IPS-11a (cell line): ENCODE measurements at regions not wholly inside any gene's neighbourhood (a gene's known extent, or its start where the extent isn't known, plus 50 kb on each side); places are given as distances from the start of the nearest gene placed in this dataset.

Experiments
- H3K4me3 ChIP-seq: one replicate; pipeline ENCODE4 v1.5.1; 2013; ENCODE audit warnings: low read depth, low read length, control low read depth

- no peak overlapping the region for H3K4me3 ChIP-seq
These were observed 221.4 kb upstream of the RREB1 start for GRCh38 chr6:6886171-6886885.

- H3K4me3 ChIP-seq = no peak overlapping the region
These were observed 220.9 kb upstream of the RREB1 start for GRCh38 chr6:6886886-6887285.

- no peak overlapping the region for H3K4me3 ChIP-seq
These were observed 218.2 kb upstream of the RREB1 start for GRCh38 chr6:6889601-6890000.

GRCh38 chr6:6890400-6890858, 217.3 kb upstream of the RREB1 start:
- H3K4me3 ChIP-seq = no peak overlapping the region

GRCh38 chr6:6891125-6891721, 216.5 kb upstream of the RREB1 start:
- H3K4me3 ChIP-seq = no peak overlapping the region

- no peak overlapping the region for H3K4me3 ChIP-seq
These were observed 215.8 kb upstream of the RREB1 start for GRCh38 chr6:6891949-6892461.

GRCh38 chr6:6892744-6893583, 214.8 kb upstream of the RREB1 start:
- H3K4me3 ChIP-seq = no peak overlapping the region

- no peak overlapping the region for H3K4me3 ChIP-seq
These were observed 214.1 kb upstream of the RREB1 start for GRCh38 chr6:6893701-6894100.

GRCh38 chr6:6895929-6896328, 211.8 kb upstream of the RREB1 start:
- H3K4me3 ChIP-seq = no peak overlapping the region

GRCh38 chr6:6897140-6897539, 210.6 kb upstream of the RREB1 start:
- H3K4me3 ChIP-seq = no peak overlapping the region

GRCh38 chr6:6900569-6901204, 207.1 kb upstream of the RREB1 start:
- H3K4me3 ChIP-seq = no peak overlapping the region

GRCh38 chr6:6901205-6901719, 206.5 kb upstream of the RREB1 start:
- no peak overlapping the region for H3K4me3 ChIP-seq

- no peak overlapping the region for H3K4me3 ChIP-seq
These were observed 205.8 kb upstream of the RREB1 start for GRCh38 chr6:6901945-6902344.

- H3K4me3 ChIP-seq = no peak overlapping the region
These were observed 201.7 kb upstream of the RREB1 start for GRCh38 chr6:6905961-6906518.

GRCh38 chr6:6906570-6907213, 201.1 kb upstream of the RREB1 start:
- no peak overlapping the region for H3K4me3 ChIP-seq

- no peak overlapping the region for H3K4me3 ChIP-seq
These were observed 200.5 kb upstream of the RREB1 start for GRCh38 chr6:6907286-6907685.

GRCh38 chr6:6908121-6908520, 199.6 kb upstream of the RREB1 start:
- H3K4me3 ChIP-seq = no peak overlapping the region

- no peak overlapping the region for H3K4me3 ChIP-seq
These were observed 198.7 kb upstream of the RREB1 start for GRCh38 chr6:6909111-6909510.

- H3K4me3 ChIP-seq = no peak overlapping the region
These were observed 196.9 kb upstream of the RREB1 start for GRCh38 chr6:6910734-6911295.

GRCh38 chr6:6911391-6911790, 196.4 kb upstream of the RREB1 start:
- no peak overlapping the region for H3K4me3 ChIP-seq
